ENCODE measurements at regions not wholly inside any gene's neighbourhood (a gene's known extent, or its start where the extent isn't known, plus 50 kb on each side); places are given as distances from the start of the nearest gene placed in this dataset.

- Mint-ChIP-seq H3K4me1 (ENCODE audit: low read depth) (peaks cover 6% of the 10 kb centered on the region), H3K27ac (no peak overlapping the region), H3K9me3 (no peaks in the 10 kb centered on the region), H3K27me3 (no peaks in the 10 kb centered on the region), H3K4me3 (no peak overlapping the region), H3K36me3 (ENCODE audit: low read depth) (no peaks in the 10 kb centered on the region)
- DNase-seq (no peak), ATAC-seq (ENCODE audit: poor library complexity) (no peak)
- Histone ChIP-seq H3K27me3 (ENCODE audit: control insufficient read depth in 1 of 2, insufficient read depth in 2 of 2, low read length in 2 of 2) (no peaks in the 10 kb centered on the region), H3K4me1 (ENCODE audit: insufficient read depth, low read length) (peaks cover 9% of the 10 kb centered on the region), H3K36me3 (ENCODE audit: insufficient read depth, low read length) (no peaks in the 10 kb centered on the region), H3K4me3 (ENCODE audit: low read length) (no peak overlapping the region), H3K9me3 (ENCODE audit: control insufficient read depth in 1 of 2, insufficient read depth in 1 of 2, low read length in 2 of 2) (no peaks in the 10 kb centered on the region), H3K27ac (ENCODE audit: low read depth in 1 of 2, low read length in 2 of 2) (no peak overlapping the region)
- intact Hi-C loops (cut with DNase I, micrococcal nuclease), result loop anchor here in 1 of 2 experiments (5.0 kb wide), 1 partner anchor 48 kb away; no protein-coding TSS in a partner anchor
- CTCF ChIA-PET, result no interaction called here
- POLR2A ChIA-PET, result no interaction called here
- no peak for TF ChIP-seq CTCF (IDR thresholded peaks at IDR 0.05)
Observed at GRCh38 chr17:77899498-77899897, 59.0 kb upstream of the TNRC6C start.

GRCh38 chr17:77901481-77901880 lies 57.0 kb upstream of the TNRC6C start:
- ATAC-seq (ENCODE audit: poor library complexity) (no peak), DNase-seq (no peak)
- no peaks in the 10 kb centered on the region for H3K9me3 ChIP-seq (ENCODE audit: control insufficient read depth in 1 of 2, insufficient read depth in 1 of 2, low read length in 2 of 2)
- no peak overlapping the region for H3K4me3 ChIP-seq (ENCODE audit: low read length)
- peaks cover 9% of the 10 kb centered on the region for H3K4me1 ChIP-seq (ENCODE audit: insufficient read depth, low read length)
- H3K27me3 ChIP-seq (ENCODE audit: control insufficient read depth in 1 of 2, insufficient read depth in 2 of 2, low read length in 2 of 2), result no peaks in the 10 kb centered on the region
- Mint-ChIP-seq H3K4me1 (ENCODE audit: low read depth) (peaks cover 6% of the 10 kb centered on the region), H3K27ac (no peak overlapping the region), H3K9me3 (no peaks in the 10 kb centered on the region), H3K27me3 (no peaks in the 10 kb centered on the region), H3K36me3 (ENCODE audit: low read depth) (no peaks in the 10 kb centered on the region), H3K4me3 (no peak overlapping the region)
- TF ChIP-seq CTCF (IDR thresholded peaks at IDR 0.05), result no peak
- no peaks in the 10 kb centered on the region for H3K36me3 ChIP-seq (ENCODE audit: insufficient read depth, low read length)
- H3K27ac ChIP-seq (ENCODE audit: low read depth in 1 of 2, low read length in 2 of 2), result no peak overlapping the region
- ChIA-PET CTCF (no interaction called here), POLR2A (interaction anchor here (1.5 kb wide), 1 partner anchor 57 kb away, joined by 5 read pairs; the partner anchor contains the start of gene TNRC6C)
- intact Hi-C loops (cut with DNase I, micrococcal nuclease), result no loop called here

GRCh38 chr17:77905266-77905665 lies 53.2 kb upstream of the TNRC6C start:
- TF ChIP-seq CTCF (IDR thresholded peaks at IDR 0.05), result no peak
- ATAC-seq (ENCODE audit: poor library complexity) (no peak), DNase-seq (no peak)
- Mint-ChIP-seq H3K9me3 (no peaks in the 10 kb centered on the region), H3K27me3 (no peaks in the 10 kb centered on the region), H3K4me3 (no peak overlapping the region), H3K36me3 (ENCODE audit: low read depth) (no peaks in the 10 kb centered on the region), H3K4me1 (ENCODE audit: low read depth) (no peaks in the 10 kb centered on the region), H3K27ac (no peak overlapping the region)
- intact Hi-C loops (cut with DNase I, micrococcal nuclease), result no loop called here
- no peaks in the 10 kb centered on the region for H3K36me3 ChIP-seq (ENCODE audit: insufficient read depth, low read length)
- CTCF ChIA-PET, result no interaction called here
- H3K27ac ChIP-seq (ENCODE audit: low read depth in 1 of 2, low read length in 2 of 2), result no peak overlapping the region
- no peak overlapping the region for H3K4me3 ChIP-seq (ENCODE audit: low read length)
- H3K4me1 ChIP-seq (ENCODE audit: insufficient read depth, low read length), result no peaks in the 10 kb centered on the region
- H3K9me3 ChIP-seq (ENCODE audit: control insufficient read depth in 1 of 2, insufficient read depth in 1 of 2, low read length in 2 of 2), result no peaks in the 10 kb centered on the region
- no peaks in the 10 kb centered on the region for H3K27me3 ChIP-seq (ENCODE audit: control insufficient read depth in 1 of 2, insufficient read depth in 2 of 2, low read length in 2 of 2)
- POLR2A ChIA-PET, result no interaction called here
